HG02678 (cell line): ENCODE measurements at regions not wholly inside any gene's neighbourhood (a gene's known extent, or its start where the extent isn't known, plus 50 kb on each side); places are given as distances from the start of the nearest gene placed in this dataset.
"Not testable (repeated sequence)": the region's sequence is repeated elsewhere in the genome, so short reads cannot be mapped to it uniquely, and the experiment has no call there.

Experiments used
- ATAC-seq: cut with Tn5 transposase; IDR thresholded peaks from one replicate; pipeline ENCODE4 v1.9.1; 2021; ENCODE audit warnings: mild to moderate bottlenecking, moderate library complexity; ENCODE audit not compliant: unreplicated experiment

DNA sequence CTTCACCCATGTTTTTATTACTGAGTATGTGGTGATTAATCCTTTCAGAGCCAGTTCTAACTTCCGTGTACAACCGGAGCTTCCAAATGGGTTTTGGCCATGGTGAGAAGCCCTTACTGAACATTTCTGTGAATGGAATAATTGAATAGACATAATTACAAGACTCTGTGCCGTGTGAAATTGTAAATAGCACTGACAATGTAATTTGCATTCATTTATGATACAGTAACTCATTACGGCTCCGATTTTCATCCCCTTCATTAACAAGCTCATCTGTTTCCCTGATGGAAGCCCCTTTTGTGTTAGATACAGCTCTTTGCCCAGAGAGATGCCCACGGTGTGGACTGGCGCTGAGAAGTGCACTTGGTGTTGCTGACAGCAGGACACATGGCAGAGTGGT, 891.0 kb downstream of the AACS start:
- ATAC-seq, result no peak

- ATAC-seq, result no peak
Measured at GRCh38 chr12:125966641-125967040, 901.4 kb downstream of the AACS start.

GRCh38 chr12:125968413-125968812, 903.2 kb downstream of the AACS start:
- no peak for ATAC-seq

DNA sequence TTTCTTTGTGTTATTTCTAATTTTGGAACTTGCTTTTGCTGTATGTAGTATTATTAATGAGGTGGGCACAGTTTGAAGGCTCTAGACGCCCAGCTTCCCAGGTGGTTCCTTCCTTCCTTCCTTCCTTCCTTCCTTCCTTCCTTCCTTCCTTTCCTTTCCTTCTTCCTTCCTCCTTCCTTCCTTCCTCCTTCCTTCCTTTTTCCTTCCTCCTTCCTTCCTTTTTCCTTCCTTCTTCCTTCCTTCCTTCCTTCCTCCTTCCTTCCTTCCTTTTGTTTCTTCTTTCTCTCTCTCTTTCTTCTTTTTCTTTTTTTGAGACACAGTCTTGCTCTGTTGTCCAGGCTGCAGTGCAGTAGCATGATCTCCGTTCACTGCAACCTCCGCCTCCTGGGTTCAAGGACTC, 906.7 kb downstream of the AACS start:
- no peak for ATAC-seq

DNA sequence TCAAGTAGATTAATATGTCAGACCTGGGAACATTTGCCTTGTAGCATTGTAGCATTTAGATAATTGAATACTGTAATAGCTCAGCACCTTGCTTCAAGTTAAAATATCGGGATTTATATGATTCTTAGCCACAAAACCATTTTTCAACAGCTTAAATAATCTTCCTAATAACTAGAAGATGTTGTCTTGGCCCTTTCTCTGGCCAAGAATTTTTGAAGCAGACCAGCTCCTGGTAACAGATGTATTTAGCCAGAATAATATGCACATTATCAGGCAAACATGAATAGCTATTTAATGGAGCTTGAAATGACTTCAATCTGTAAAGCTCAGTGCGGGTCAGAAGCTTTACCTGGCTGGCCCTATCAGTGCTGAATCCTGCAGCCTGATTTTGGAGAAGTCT, 913.1 kb downstream of the AACS start:
- ATAC-seq, result no peak

GRCh38 chr12:125981610-125982253, 916.5 kb downstream of the AACS start:
- ATAC-seq, result no peak

DNA sequence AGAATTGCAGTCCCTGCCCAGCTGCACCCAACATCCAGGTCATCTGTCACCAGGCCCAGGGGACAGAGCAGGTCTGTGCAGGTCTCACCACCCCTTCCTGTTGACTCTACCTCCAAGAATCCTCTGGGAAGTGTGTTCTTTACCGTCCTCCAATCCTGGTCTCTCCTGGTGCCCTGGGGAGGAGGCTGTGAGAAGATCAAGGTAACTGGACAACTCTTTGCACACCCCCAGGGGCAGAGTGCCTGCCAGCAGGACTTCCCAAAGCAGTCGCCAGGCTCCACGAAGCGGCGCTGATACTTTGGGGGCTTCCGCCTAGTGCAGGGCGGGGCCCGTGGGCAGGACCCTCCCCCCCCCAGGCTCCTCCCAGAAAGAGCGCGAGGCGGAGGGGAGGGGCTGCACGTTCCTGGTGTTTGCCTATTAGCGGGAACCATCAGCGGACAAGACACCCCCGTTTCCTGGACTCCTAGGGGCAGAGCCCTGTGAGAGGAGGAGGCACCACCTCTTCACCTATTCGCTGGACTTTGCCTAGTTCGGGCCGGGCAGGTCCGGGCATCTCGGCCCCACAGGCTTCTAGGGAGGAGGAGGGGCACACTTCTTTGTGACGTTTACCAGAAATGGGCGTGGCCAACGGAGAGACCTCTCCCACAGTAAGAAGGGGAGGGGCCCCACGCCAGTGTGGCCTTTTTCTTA, 918.0 kb downstream of the AACS start:
- ATAC-seq, result no peak

- ATAC-seq, result no peak
Measured at GRCh38 chr12:125983784-125984500, 918.7 kb downstream of the AACS start.

DNA sequence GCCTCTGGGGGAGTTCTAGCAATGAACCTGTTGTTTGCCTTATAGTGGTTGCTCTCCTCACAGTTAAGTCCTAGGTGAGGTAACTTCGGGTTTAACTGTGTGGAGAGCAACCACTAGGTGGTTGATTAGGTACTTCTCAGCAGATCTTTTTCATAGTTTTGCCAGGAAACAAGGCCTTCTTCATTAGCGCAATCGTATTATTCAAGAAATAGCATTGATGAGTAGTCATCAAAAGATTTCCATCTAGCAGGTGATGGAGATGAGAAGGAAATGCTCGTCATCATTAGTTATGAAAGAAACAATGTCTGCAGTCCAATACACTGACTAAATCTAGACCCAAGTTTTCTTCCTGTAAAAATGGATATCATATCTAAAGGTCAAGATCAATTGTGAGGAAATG, 923.3 kb downstream of the AACS start:
- ATAC-seq, result no peak

DNA sequence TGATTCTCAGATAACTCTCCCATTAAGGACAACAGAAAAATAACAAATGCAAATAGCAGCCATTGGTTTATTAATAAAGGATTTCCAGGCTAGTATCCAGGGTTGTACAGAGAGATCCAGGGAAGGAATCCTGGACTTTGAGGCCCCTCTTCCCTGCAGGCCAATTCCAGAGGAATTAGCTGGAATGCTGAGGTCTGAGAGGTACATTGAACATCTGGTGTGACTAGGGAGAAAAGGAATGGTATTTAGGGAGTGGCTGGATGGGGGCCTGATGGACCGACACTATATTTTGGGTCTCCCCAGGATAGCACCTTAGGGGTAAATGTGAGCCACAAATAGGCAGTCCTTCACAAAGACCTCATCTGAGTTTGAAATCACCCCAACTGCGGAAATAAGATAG, 924.5 kb downstream of the AACS start:
- ATAC-seq, result no peak

GRCh38 chr12:125996443-125996842, 931.2 kb downstream of the AACS start:
- no peak for ATAC-seq

- ATAC-seq, result no peak
Measured at GRCh38 chr12:125999628-126000027, 934.4 kb downstream of the AACS start.

DNA sequence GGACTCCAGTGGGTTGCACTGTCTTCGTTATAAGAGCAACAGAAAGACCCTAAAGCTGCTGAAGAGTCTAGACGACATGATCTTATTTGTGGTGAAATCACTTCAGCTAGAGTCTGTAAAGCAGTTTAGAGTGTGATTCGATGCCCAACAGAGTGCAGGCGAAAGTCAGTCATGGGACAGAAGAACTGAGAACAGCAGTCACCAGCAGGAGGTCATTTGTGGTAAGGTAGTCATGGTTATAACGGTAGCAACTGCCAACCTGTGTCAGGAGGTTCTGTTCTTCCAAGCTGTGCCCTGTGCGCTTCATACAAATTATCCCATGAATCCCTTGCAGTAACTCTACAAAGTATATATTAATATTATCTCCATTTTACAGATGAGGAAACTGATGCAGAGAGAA, 954.1 kb downstream of the AACS start:
- ATAC-seq, result no peak

DNA sequence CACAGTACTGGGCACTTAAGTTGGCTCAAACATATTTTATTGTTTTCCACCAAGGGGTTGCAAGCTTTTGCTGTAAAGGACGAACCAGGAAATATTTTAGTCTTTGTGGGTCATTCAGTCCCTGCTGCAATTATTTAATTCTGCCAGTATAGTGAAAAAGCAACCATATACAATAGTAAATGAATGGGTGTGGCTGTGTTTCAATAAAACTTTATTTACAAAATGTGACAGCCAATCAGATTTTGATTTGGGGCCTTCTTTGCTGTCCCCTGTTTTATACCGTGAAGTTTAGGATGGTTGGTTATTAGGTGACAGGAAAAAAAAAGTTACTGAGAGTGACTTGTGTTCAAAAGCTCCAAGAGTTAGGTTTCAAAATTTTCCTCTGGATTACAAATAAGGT, 956.4 kb downstream of the AACS start:
- ATAC-seq, result no peak

DNA sequence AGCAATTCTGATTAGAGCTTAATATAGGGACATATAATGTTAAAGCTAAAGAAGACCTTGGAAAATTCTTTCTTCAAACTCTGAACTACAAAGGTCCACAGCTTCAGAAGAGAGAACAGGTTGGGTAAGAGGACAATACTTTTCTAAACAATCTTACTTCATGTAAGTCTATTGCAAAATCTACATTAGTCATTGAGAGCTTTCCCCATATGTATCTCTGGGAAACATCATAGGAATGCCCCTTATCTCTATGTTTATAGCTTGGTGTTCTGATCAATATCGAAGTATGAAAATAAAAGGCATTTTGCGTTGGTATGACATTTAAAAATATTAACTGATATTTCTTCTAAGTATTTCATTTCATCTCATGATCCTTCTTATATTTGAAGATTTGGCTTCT, 962.6 kb downstream of the AACS start:
- ATAC-seq, result no peak

- no peak for ATAC-seq
Measured at GRCh38 chr12:126030573-126030972, 965.3 kb downstream of the AACS start.

DNA sequence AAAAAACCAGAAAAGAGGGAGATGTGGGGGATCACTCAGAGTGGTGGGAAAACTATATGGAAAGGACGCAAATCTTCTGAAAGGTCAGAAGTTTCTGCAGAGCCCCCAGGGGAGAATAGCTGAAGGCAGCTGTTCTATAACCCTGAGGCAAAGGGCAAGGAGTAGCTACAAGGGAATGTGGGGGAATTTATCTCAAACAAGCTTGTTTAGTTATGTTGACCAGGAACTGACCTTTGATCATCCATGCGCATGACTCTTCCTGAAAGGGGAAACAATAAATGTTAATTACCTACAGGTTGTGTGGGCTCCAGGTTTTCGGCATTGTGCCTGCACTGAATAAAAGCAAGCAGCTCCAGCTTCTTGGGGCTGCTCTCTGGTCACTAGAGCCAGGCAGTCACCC, 968.5 kb downstream of the AACS start:
- no peak for ATAC-seq

GRCh38 chr12:126036348-126036747, 971.1 kb downstream of the AACS start:
- ATAC-seq, result no peak

GRCh38 chr12:126038434-126038833, 973.2 kb downstream of the AACS start:
- no peak for ATAC-seq

GRCh38 chr12:126040307-126040706, 975.1 kb downstream of the AACS start:
- ATAC-seq, result no peak

- no peak for ATAC-seq
Measured at GRCh38 chr12:126042286-126042685, 977.1 kb downstream of the AACS start.

DNA sequence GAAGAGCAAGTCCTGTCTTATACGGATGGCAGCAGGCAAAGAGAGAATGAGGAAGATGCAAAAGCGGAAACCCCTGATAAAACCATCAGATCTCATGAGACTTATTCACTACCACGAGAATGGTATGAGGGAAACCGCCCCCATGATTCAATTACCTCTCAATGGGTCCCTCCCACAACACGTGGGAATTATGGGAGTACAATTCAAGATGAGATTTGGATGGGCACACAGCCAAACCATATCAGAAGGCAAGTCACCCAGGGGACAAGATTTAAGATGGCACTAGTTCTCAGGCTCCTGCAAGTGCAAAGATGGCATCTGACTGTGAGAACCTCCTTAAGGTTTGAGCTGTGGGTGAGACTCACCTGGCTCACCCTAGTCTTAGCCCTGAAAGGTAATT, 984.3 kb downstream of the AACS start:
- ATAC-seq, result not testable (repeated sequence)
